T-helper 1 cell treated with Interleukin-12 subunit alpha and Interleukin-12 subunit beta and Interleukin-4 antibody, amounts not matched to agents 30 ng/mL and 1 ng/mL, for 36 hours (primary cell): ENCODE measurements at regions not wholly inside any gene's neighbourhood (a gene's known extent, or its start where the extent isn't known, plus 50 kb on each side); places are given as distances from the start of the nearest gene placed in this dataset.

ENCODE experiments used
- intact Hi-C: fragments of 100-400 bp; cut with micrococcal nuclease; formaldehyde crosslinking; loops from one replicate; pipeline ENCODE4 v1.15.1; 2024

GRCh38 chr15:39194106-39194830 is 386.6 kb upstream of the THBS1 start:
- intact Hi-C loops, result no loop called here

DNA sequence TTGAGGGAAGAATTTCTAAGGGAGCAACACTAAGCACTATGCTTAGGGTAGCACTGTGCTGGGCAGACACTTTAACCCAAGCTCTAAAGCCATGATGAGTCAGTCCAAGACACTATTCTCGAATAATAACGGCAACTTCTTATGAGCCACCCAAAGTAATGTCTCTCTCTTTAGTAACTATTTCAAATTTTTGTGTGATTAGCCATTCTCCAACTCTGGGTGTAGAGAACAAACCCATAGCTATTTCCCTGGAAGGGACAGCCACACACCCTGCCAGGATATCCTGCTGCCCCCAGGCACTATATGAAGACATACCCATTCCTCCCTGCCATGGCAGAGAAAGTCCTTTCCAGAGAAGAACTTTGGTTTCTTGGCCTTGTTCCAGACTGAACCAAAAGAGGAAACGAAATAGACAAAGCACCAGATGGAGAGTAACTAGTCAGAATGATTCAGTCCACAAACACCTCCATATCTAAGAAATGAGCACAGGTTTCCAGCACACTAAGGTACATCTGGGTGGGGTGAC is 384.9 kb upstream of the THBS1 start:
- intact Hi-C loops, result no loop called here

GRCh38 chr15:39198044-39199000 is 382.6 kb upstream of the THBS1 start:
- intact Hi-C loops, result no loop called here

GRCh38 chr15:39199076-39199475 is 381.8 kb upstream of the THBS1 start:
- intact Hi-C loops, result no loop called here

GRCh38 chr15:39200586-39200985 is 380.3 kb upstream of the THBS1 start:
- intact Hi-C loops, result no loop called here

- intact Hi-C loops, result no loop called here
Observed at GRCh38 chr15:39202641-39203040, 378.2 kb upstream of the THBS1 start.

- intact Hi-C loops, result no loop called here
Observed at GRCh38 chr15:39204031-39204430, 376.8 kb upstream of the THBS1 start.

DNA sequence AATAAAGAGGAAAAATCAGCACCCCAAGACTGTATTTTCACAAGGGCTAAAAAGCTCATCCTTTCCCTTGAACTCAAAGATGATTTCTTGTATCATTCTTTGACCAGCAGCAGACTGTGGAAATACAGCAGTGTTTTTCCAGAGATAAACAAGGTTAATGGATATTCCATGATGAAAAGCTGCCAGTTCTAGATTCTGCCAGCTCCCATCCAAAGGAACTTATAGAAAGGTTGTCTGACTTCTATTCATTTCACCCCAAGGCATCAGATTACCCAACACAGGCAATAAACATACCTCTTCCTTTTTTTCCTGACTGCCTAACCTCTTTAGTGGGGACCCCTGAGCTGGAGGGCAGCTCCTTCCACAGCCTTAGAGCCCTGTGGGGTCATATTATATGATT is 375.8 kb upstream of the THBS1 start:
- intact Hi-C loops, result no loop called here

GRCh38 chr15:39205506-39206371 is 375.1 kb upstream of the THBS1 start:
- intact Hi-C loops, result no loop called here

- intact Hi-C loops, result no loop called here
Observed at GRCh38 chr15:39207532-39208115, 373.3 kb upstream of the THBS1 start.

GRCh38 chr15:39208187-39208586 is 372.7 kb upstream of the THBS1 start:
- intact Hi-C loops, result no loop called here

- intact Hi-C loops, result no loop called here
Observed at GRCh38 chr15:39209548-39210211, 371.2 kb upstream of the THBS1 start.

- intact Hi-C loops, result no loop called here
Observed at GRCh38 chr15:39211108-39211979, 369.5 kb upstream of the THBS1 start.

GRCh38 chr15:39213385-39213840 is 367.5 kb upstream of the THBS1 start:
- intact Hi-C loops, result no loop called here

DNA sequence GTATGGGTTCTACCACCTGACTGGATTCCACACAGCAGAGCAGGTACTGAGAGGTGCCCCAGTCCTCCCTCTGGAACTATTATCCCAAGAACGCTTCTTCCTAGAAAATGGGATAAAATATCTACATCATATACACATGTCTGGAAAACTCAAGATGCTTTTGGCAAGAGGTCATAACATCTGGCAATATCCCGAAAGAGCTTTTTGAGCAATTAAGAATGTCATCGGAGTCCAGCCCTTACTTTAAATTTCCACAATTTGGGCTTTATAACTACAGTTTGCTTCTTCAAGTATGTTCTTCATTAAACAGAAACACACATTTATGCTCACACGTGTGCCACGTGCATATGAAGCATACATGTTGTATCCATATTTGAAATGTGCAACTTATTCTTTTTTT is 365.9 kb upstream of the THBS1 start:
- intact Hi-C loops, result no loop called here

DNA sequence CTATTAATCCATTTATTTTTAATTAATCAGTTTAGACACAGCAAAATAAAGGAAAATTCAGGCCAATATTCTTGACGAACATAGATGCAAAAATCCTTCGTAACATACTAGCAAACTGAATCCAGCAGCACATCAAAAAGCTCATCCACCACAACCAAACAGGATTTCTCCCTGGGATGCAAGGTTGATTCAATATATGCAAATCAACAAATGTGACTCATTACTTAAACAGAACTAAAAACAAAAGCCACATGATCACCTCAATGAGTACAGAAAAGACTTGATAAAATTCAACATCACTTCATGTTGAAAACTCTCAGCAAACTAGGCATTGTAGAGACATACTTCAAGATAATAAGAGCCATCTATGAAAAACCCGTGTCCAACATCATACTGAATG is 364.1 kb upstream of the THBS1 start:
- intact Hi-C loops, result no loop called here

GRCh38 chr15:39219608-39220007 is 361.3 kb upstream of the THBS1 start:
- intact Hi-C loops, result no loop called here

DNA sequence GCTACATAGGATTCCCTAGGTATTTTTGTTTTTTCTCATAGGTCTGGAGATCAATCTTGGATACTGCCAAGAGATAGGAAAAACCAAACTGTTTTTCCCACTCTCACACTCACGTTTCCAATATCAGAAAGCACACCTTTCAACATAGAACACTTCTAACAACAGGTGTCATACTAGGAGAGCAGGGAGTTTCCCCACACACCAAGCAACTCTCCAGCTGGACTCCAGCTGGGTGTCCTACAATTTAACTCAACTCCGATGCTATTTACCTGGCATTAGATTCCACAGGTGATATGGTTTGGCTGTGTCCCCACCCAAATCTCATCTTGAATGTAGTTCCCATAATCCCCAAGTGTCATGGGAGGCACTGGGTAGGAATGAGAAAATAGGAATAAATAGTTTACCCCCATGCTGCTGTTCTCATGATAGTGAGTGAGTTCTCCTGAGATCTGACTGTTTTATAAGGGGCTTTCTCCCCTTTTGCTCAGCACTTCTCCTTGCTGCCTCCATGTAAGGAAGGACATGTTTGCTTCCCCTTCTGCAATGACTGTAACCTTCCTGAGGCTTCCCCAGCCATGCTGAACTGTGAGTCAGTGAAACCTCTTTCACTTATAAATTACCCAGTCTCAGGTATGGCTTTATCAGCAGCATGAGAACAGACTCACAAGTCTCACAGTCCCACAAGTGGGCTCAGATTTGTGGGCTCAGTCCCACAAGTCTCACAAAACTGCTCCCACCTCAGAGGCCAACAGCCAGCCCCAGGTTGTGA is 354.5 kb upstream of the THBS1 start:
- intact Hi-C loops, result no loop called here

DNA sequence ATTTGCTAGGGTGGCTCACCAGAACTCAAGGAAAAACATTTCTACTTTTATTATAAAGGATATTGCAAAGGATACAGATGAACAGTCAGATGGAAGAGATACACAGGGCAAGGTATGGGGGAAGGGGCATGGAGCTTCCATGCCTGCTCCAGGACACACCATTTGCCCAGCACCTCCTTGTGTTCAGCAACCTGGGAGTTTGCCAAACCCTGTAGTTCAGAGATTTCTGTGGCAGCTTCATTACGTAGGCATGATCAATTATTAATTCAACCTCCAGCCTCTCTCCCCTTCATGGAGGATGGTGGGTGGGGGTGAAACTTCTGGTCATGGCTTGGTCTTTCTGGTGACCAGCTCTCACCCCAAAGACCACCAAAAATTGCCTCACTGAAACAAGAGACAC is 353.9 kb upstream of the THBS1 start:
- intact Hi-C loops, result no loop called here
